ENCODE measurements at regions not wholly inside any gene's neighbourhood (a gene's known extent, or its start where the extent isn't known, plus 50 kb on each side); places are given as distances from the start of the nearest gene placed in this dataset.

- DNase-seq (ENCODE audit: low read depth, low spot score) = no peak
These were observed 137.6 kb downstream of the GOLIM4 start for GRCh38 chr3:167958141-167958540.

DNA sequence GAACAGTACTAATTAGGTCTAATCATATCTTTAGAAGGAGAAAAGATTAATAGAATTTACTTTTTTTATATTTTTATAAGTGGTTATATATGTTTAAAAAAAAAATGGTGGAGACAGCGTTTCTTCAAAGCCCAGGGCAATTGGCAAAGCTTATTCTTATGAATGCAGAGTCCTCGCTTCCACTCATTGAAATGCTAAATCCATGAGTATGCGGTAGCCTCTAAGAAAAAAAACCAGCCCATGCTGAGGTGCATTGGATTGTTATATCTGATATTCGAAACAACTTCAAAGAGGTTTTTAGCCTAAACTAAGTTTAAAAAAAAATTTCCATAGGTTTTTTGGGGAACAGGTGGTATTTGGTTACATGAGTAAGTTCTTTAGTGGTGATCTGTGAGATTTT lies 142.8 kb downstream of the GOLIM4 start:
- DNase-seq (ENCODE audit: low read depth, low spot score) = no peak

GRCh38 chr3:167950212-167950611 lies 145.5 kb downstream of the GOLIM4 start:
- no peak for DNase-seq (ENCODE audit: low read depth, low spot score)

DNA sequence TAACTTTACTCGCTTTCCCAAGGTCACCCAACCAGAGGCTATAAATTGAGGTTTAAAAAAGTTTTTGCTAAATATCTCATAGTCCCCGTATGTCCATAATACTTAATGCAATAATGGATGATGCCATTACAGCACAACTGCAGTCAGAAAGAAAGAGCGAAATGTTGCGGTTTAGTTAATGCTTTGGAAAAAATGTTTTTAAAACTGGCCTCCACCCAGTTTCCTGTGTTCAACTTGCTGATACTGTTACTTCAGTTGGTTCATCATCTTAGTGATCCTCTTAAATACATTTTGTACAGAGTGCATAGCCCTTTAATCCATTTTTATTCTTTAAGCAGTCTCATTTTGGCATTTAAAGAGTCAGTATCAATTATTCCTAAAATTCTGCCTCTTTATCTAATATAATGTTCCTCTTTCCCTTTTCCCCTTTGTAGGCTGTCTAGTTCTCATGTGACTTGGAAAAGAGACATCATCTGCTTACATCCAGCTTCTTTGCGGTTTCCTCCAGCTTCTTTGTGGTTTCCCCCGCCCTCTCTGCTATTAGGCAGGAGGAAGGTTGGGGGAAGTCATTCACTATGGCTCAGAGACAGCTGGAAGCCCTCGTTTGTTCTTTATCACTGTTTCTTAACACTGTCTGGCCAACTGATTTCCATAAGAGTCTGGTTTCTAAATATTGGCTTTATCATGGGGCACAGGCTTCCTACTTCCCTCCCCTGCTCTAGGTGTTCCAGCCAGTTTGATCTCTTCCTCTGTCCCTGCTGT lies 154.3 kb downstream of the GOLIM4 start:
- DNase-seq (ENCODE audit: low read depth, low spot score) = peak; percentile 24

GRCh38 chr3:167940241-167940640 lies 155.5 kb downstream of the GOLIM4 start:
- DNase-seq (ENCODE audit: low read depth, low spot score) = no peak

DNA sequence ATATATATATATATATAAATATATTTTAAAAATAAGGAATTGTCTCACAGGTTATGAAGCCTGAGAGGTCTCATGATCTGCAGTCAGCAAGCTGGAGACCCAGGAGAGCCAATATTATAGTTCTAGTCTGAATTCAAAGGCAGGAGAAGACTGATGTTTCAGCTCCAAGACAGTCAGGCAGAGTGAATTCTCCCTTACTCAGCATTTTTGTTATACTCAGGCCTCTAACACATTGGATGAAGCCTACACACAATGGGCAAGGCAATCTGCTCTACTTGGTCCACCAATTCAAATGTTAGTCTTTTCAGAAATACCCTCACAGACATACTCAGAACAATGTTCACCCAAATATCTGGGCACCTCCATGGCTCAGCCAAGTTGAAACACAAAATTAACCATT lies 157.2 kb downstream of the GOLIM4 start:
- DNase-seq (ENCODE audit: low read depth, low spot score) = no peak

GRCh38 chr3:167936019-167936418 lies 159.7 kb downstream of the GOLIM4 start:
- no peak for DNase-seq (ENCODE audit: low read depth, low spot score)

DNA sequence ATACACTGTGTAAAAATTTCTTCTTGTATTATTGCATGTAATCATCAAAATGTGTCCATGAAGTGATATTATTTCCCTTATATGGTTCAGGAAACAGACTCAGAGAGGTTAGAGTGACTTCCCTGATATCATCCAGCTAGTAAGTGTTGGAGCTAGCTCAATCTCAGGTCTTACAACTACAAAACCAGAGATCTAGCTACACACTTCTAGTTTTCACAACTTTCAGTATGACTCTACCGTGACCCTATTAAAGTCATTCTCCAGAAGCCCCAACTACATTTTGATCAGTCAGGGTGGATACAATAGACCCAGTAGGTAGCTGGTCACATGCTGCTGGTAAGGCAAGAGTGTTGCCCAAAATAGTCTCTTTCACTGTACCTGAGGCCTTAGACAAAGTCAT lies 165.3 kb downstream of the GOLIM4 start:
- no peak for DNase-seq (ENCODE audit: low read depth, low spot score)

DNA sequence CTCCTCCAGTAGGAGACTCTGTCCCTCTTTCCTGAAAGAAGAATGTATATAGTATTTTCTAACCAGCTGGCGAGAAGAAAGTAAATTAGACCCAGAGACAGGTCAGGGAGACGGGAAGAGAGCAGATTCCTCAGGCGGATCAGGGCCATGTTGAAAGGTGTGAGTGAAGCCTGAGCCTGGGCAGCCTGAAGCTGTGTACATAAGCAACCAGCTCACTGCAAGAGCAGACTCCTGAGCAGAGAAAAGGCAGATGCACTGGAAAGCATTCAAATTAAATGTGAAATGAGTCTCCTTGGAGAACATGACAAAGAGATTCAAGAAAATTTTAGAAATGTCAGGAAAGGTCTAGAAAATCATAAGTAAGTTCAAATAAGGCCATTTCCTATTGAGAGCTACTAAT lies 165.8 kb downstream of the GOLIM4 start:
- no peak for DNase-seq (ENCODE audit: low read depth, low spot score)

- no peak for DNase-seq (ENCODE audit: low read depth, low spot score)
These were observed 167.3 kb downstream of the GOLIM4 start for GRCh38 chr3:167928381-167928780.

GRCh38 chr3:167920747-167921146 lies 175.0 kb downstream of the GOLIM4 start:
- no peak for DNase-seq (ENCODE audit: low read depth, low spot score)

DNA sequence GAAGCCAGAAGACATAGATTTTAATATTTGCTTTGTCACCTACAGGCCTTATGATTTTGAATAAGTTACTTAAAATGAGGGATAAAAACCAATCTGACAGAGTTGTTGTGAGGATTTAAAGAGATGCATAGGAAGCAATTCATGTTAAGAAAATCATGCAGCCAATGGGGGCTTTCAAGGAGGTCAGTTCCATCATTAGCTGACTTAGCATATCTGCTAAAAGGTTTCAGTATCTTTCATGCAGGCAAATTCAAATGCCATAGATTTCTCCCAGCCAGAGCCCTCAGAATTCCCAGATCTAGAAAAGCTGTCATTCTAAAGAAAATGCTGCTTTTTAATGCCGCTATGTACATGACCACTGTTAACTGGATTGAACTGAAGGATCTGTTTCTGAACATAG lies 176.1 kb downstream of the GOLIM4 start:
- DNase-seq (ENCODE audit: low read depth, low spot score) = no peak

DNA sequence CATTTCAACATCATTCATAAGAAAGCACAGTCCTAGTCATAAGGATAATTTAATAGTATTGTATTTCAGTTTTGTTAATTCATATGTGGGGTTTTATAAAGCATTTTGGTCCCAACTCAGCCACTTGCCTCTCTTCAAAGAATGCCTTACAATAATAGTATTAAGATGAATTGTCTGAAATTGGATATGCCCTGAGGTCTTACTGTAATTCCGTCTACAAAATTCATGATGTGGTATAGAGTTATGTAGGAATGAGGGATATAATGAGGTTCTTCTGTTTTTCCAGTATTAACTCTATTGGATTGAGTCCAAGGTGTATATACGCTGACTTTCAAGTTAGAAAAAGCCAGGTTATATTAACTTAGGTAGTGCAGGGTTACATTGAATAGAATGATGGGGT lies 177.0 kb downstream of the GOLIM4 start:
- no peak for DNase-seq (ENCODE audit: low read depth, low spot score)

DNA sequence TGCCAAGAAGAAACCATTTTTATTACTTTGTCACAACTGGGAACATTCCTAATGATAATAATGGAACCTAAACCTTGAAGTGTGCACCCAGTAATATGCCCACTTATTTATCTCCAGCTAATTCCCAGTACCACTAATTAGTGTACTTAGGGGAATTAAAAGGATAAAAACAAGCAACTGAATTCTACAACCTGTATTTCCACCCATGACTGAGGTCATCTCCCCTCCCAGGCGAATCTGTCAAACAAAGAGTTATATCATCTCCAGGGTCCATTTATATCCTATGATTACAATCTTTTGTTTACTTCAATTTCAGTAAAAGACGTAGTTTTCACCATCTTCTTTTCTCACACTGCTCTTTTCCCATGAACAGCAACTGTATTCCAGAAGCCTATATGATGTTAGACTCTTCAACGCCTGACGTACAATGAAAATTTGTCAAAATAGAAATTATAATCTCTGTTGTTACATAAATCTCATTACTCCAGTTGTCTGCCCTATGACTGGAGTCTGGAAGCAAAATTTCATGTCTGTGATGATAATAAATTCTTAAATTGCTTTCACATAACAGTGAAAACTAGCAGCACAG lies 177.6 kb downstream of the GOLIM4 start:
- DNase-seq (ENCODE audit: low read depth, low spot score) = no peak

DNA sequence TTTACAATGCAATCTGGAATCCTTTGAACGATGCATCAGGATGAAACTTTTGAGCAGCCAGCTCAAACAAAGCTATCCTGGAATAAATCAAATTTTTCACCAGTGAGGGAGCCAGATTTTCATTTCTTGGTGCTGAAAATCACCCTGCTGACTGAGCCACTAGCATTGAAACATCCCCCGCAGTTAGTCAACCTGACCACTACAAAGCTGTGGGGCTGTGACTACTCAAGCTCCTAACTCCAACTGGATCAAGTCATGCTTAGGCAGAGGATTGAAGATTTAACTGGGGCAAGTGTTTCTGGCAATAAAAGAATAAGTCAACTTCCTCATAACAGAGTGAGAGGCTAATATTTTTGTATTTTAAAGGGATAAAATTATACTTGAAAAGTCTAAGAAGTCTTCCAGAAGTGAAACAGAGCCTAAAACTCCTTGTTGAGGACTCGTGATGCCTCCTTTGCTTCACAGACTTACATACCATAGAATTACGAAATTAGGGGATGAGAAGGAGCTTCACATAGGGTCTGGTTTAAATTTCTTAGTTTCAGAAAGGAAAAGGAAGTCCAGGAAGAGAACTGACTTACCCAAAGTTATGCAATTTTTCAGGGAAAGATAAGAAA lies 177.8 kb downstream of the SERPINI1 start:
- DNase-seq (ENCODE audit: low read depth, low spot score) = no peak

DNA sequence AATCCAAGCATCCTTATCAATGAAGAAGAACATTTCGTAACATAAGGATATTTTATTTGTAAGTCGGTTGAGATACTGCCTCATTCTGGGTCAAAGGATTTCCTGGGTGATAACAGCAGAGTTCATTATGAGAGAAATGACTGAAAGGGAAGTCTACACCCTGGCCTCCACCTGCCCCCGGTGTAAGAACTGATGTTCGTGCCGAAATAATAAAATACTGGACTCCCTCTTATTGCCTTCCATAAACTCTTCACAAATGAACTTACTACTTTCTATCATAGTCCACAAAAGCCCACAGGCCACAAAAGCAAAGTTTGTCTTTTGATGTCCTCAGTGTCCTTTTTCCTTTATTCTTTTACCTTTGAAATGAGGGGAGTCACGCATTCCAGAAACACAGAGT lies 174.4 kb downstream of the SERPINI1 start:
- DNase-seq (ENCODE audit: low read depth, low spot score) = no peak

DNA sequence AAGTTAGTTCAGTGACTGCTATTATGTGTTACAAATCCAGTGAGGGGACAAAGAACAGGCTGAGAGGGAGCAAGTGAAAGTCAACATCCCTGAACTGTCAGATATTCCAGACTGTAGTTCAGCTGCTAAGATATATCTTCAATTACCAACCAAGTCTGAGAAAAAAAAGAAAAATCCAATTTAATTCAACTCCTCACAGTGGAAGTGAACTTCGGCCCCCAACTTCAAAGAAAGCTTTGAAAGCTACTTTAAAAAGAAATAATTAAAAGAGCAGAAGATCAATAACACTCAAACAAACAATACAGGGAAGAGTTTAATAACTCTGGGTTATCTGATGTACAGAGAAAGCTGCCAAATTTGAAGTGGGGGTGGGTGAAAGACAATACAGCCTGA lies 174.0 kb downstream of the SERPINI1 start:
- DNase-seq (ENCODE audit: low read depth, low spot score) = no peak

DNA sequence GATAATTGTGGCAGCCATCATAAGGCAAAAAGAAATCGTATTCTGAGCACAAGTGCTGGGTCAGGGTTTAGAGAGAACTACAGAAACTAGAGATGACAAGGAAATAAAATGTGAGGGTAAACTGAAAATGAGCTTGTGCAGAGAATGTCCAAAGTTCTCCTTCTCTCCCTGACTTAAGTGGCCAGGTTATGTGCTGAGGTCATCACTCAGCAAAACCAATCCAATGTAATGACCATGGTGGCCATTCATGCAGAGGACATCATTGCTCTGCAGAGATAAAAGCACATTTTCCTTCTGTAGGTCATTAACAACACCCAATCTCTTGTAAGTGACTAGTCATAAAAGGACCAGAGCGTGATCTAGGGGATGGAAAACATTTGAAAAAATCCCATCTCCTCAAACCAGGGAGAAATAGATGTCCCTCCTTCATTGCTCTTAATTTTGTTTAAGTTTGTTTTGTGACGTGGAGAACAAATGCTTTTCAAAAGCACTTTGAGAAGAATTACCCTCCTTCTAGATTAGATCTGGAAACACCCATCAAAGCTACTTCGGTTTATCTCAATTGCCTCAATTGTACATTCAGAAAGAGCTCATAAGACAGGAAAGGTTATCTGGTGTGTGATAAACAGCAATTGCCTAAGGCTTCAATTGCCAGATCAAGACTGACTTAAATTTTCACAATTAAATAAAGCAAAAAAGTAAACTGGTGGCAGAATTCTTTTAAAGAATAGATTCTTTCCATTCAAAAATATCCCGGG lies 173.4 kb downstream of the SERPINI1 start:
- DNase-seq (ENCODE audit: low read depth, low spot score) = no peak

DNA sequence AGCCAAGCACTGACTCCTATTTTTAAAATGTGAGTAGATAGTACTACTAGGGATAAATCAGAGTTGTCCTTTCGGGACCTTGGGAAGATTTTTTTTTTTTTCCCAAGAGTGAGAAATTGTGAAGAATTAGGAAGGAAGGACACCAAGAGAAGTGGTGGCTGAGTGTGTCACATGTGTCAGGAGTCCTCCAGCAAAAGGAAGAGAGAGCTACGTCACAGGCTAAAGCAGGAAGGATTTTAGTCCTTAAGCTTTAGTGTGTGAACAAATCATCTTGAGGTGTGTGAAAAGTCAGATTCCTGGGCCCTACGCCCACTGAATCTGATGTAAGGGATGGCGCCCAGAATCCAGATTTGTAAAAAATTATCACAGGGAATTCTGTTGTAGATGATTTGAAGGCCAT lies 172.7 kb downstream of the SERPINI1 start:
- DNase-seq (ENCODE audit: low read depth, low spot score) = no peak

GRCh38 chr3:167901138-167901537 lies 165.6 kb downstream of the SERPINI1 start:
- DNase-seq (ENCODE audit: low read depth, low spot score) = no peak

DNA sequence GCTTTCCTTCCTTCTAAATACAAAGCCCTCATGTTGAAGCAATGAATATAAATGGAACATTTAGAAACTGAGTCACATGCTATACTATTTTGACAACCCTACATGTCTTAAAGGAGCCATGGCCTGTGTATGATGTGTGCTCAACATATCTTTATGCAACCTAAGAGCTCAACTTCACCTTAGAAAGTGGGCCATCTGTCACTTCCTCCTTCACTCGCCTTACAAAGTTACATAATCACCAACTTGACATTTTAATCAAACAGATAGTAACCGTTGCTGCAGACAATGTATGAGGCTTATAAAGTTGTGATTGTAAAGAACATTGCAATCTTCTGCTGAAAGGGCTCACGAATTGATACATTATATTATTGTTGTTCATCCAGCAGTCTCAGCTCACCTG lies 163.6 kb downstream of the SERPINI1 start:
- DNase-seq (ENCODE audit: low read depth, low spot score) = no peak

DNA sequence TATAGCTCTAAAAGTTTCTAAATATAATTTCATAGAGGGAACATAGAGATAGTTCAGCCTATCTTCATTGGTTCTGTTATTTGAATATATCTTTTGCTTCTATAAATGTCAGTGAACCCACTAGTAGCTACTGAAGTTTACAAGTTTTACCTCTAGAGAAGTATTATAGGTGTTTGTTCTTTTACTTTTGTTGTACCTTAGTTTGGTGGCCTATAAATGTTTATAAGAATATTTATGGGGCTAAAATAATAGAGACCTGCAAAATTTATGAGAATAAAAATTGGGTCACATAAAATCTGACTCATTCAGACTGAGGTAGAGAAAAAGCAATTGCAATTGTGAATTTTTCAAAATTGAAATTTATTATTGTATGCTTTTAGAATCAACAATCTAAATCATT lies 162.6 kb downstream of the SERPINI1 start:
- DNase-seq (ENCODE audit: low read depth, low spot score) = no peak

GRCh38 chr3:167895684-167896083 lies 160.2 kb downstream of the SERPINI1 start:
- no peak for DNase-seq (ENCODE audit: low read depth, low spot score)

Measured in smooth muscle cell of the brain vasculature (primary cell).